GM21737 (cell line): ENCODE measurements at regions not wholly inside any gene's neighbourhood (a gene's known extent, or its start where the extent isn't known, plus 50 kb on each side); places are given as distances from the start of the nearest gene placed in this dataset.

ENCODE experiments used
- ATAC-seq: cut with Tn5 transposase; IDR thresholded peaks from one replicate; pipeline ENCODE4 v1.9.1; 2021; ENCODE audit warnings: mild to moderate bottlenecking, moderate library complexity; ENCODE audit not compliant: unreplicated experiment

DNA sequence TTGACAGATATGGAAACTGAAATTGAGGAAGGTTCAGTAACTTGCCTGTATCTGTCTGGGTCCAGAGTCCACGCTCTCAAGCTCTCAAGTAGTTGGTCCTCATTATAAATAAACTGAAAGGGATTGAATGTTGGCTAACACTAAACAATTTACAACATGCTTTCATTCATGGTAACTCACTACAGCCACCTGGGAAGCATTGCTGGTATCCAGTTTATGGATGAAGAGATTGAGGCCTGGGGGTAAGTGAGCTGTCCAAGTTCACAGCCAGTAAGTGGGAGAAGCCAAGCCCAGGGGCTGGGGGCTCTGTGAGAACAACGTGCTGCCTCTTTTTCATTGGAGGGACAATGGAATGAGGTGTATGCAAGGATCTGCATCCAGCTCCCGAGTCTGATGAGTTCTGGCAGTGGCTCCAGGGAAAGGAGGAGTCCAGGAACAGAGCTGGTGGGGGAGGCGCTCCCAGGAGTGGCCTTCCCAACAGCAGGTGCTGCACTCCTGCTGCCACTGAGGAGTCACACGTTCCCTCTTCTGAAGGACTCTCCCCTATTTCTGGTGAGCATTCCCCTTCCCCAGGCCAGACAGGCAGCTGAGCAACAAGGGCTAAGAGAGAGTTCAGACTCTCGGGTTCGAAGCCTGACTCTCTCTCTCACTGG lies 175.8 kb downstream of the CSNK2A3 start:
- ATAC-seq: no peak

DNA sequence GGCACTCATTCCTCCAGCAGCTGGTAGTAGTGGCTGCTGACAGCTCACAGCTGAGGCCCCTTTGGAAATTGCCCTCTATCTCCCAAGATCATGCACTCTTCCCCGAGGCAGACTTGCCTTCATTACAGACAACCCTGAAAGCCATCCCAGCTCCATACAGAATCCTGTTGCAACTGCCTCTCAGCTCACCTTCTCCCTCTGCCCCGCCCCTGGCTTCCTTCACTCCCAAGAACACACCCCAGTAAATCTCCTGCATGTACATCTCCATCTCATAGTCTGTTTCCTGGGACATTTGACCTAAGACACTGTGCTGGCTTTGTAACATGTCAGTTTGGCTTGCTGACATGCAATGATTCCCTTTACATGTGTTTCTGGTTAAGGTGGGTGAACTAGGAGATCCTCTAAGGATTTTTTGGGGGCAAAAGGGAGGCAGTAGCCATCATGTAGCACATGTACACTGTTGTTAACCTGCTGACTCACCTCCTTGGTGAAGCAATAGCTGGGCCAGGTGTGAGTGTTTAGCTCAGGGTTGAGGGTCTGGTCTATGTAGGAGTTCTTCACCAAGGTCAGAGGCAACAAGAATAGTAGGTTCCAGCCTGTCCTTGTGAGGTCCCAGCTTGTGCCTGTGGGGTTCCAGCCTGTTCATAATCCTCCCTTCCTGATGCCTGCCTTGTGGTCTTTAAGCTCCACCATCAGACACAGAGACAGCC lies 179.6 kb downstream of the CSNK2A3 start:
- no peak for ATAC-seq

- ATAC-seq: peak; percentile 84
Observed at GRCh38 chr11:11171854-11172253, 181.2 kb downstream of the CSNK2A3 start.

DNA sequence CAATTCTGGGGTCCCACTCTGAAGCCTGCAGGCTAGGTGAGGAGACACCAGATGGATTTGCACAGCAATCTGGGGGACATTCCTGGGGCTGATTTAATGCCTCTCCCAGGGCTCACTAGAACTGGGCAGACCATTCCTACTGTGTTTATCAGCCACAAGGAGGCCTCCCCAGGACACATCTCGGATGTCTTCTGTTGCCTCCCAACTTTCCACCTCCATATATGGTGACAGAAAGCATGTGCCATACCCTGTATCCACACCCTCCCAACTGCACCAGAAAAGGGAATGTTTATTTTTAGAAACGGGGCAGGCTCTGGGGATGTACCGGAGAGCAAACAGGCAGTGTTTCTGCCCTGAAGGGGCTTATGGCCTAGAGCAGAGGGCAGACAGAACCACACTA lies 181.8 kb downstream of the CSNK2A3 start:
- no peak for ATAC-seq

DNA sequence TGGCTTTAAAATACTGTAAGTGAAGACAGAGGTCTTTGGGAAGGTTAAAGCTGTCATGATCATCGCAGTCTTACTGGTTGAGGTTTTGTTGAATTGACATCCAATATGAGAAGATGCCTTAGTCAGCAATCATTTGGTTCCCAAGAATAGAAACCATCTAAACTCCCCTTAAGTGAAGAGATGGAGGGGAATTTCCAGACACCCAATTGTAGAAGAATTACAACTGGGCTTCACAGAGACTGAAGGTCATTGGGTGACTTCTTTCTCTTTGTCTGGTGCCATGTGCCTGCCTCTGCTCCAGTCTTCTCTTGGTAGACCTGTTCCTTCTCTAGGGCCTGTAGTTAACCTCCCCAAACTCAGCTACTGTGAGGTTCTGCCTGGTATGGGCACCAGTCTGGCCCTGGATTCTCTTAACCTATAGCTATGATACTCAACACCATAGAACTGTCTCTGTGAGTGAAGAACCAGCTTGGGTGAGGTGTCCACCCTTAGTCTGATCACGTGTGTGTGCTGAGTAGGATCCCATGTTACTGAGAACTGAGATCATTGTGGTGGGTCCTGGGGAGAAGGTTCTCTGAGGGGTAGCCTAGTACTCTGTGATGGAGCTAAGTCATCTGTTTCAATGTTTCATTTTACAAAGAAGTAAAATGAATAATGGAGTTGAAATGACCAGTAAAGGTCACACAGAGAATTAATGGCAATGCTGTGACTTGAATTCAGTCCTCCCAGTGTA lies 182.5 kb downstream of the CSNK2A3 start:
- no peak for ATAC-seq

DNA sequence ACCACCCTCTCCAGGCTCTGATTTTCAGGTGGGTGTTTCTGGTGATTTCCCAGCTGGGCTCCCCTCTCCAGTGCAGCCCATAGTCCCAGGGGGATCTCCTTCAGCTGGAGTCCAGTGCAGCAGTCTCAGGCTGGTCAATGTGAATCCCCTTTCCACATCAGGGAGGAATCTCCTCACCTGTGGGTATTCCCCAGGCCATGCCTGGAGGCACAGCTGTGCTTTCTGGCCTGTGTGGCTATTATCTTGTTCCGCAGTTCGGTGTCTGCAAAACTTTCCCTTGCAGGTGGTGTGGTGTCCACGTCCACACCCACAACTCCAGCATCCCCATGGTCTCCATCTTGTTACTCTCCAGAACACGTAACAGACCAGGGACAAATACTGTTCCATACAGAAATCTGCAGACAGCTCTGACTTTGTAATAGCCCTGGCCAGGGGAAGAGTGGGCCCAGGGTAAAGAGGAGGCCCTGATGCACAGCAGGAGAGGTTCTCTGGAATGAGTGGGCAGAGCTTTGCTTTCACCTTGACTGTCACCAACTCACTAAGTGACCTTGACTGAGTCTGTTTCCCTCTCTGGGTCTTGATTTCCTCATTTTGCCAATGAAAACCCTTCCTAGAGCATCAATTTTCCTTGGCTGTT lies 183.2 kb downstream of the CSNK2A3 start:
- no peak for ATAC-seq

GRCh38 chr11:11167806-11168205 lies 185.2 kb downstream of the CSNK2A3 start:
- ATAC-seq: no peak

- ATAC-seq: no peak
Observed at GRCh38 chr11:11164334-11164690, 188.7 kb downstream of the CSNK2A3 start.

DNA sequence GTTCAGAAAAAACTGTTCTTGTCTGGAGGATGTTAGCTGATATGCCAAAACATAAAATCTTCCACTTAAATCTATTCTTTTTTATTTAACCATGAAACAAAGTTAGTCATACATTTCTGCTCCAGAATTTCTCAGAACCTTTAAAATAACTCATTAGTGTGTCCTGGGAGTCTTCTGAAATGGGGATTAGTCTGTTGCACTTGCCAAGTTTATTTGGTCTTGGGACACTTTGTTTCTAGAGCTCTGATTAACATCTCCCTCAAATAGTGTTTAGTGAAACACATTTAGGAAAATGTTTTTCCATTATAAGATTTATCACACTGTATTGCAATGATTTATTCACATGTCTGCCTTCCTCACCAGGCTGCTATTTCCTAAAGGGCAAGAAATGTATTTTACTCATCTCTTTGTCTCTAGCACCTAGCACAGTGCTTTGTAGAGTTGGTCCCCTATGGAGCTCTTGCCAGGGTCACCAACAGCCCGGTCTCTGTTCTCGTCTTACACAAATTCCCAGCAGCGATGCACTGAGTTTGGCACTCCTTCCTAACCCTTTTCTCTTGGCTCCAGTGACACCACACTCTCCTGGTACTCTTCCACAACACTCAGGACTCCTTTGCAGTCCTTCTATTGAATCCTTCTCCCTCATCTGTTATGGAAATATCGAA lies 189.2 kb downstream of the CSNK2A3 start:
- ATAC-seq: no peak

DNA sequence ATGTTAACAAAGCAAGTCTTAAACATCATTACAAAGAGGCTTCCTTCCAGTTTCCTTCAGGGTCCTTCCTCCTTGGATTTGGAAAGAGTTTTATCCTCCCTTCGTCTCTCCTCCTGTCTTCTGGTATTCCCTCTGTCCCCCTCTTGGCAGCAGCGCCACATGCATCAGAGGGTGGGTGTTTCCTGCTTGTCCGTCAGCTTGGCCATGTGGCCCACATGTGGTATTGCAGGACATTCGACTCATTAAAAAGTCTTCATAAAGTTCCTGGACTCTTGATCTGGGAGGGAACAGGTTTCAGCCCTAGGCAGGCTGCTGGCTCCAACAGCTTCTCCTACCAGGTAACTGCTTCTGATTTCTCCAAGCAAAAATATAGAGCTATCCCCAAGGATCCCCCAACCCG lies 189.8 kb downstream of the CSNK2A3 start:
- ATAC-seq: no peak

- ATAC-seq: no peak
Observed at GRCh38 chr11:11157185-11157584, 195.9 kb downstream of the CSNK2A3 start.

- ATAC-seq: no peak
Observed at GRCh38 chr11:11155962-11156815, 196.9 kb downstream of the CSNK2A3 start.

GRCh38 chr11:11152877-11153276 lies 200.2 kb downstream of the CSNK2A3 start:
- no peak for ATAC-seq

DNA sequence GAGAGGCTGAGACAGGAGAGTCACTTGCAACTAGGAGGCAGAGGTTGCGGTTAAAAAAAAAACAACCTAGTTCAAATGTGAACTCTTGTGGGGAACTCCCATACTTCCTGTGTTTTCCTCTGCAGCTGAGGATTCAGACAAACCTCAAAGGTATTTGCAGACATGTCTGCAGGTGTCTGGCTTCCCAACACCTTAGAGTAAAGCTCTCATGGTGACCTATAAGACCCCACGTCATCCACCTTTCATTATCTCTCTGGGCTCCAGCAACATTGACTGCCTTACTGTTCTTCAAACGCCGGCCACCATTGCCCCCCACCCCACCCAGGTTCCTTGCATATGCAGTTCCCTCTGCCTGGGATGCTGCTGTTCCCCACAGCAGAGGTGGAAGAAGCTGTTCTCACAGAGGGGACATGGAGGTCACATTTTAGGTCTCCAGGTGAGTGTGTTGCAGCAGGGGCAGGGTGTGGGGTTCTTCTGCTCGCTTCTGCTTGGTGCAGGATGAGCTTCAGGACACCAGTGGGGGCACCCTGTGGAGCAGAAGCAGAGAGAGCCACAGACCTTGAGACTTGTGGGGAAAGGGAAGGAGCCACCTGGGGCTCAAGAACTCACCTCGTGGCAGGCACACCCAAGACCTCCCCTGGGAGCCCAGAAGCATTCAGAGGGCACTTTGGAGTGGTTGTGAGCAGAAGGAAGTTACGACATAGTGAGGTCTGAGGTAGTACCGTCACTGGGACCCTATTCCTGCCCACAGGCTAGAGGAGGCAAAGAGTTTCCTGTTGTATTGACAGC lies 203.2 kb downstream of the CSNK2A3 start:
- ATAC-seq: no peak

- ATAC-seq: no peak
Observed at GRCh38 chr11:11148596-11148995, 204.5 kb downstream of the CSNK2A3 start.

- no peak for ATAC-seq
Observed at GRCh38 chr11:11148104-11148509, 204.9 kb downstream of the CSNK2A3 start.

DNA sequence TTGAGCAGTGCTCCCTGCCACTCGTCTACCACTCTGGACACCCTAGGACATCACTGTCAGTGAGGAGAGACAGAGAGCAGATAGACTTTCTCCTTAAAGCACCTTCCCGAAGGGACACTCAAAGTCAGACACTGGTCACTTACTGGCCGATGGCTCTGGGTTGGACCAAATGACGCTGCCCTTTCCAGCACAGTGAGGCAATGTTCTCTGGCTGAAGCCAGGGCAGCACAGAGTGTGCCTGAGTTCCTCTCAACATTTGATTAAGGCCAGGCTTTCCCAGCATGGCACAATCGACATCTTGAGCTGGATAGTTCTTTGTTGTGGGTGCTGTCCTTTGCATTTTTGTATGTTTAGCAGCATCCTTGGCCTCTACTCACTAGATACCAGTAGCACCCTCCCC lies 206.2 kb downstream of the CSNK2A3 start:
- ATAC-seq: no peak

DNA sequence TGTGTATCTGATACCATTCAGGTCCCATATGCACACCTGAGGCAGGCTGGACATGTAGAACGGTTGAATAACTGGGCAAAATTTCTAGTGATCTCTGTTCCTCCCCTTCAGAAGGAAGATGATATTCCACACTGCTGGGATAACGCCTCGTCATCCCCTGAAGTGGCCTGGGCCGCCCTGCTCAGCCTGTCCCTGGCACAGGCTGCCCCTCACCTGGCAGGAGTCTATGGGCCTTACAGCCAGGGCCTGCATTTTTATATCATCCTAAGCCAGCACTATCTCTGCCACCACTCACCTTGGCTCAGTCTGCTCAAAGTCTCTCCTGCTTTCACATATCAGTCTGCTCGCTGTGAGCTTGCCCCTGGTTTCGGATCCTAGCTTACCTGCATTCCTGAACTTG lies 209.2 kb downstream of the CSNK2A3 start:
- no peak for ATAC-seq

DNA sequence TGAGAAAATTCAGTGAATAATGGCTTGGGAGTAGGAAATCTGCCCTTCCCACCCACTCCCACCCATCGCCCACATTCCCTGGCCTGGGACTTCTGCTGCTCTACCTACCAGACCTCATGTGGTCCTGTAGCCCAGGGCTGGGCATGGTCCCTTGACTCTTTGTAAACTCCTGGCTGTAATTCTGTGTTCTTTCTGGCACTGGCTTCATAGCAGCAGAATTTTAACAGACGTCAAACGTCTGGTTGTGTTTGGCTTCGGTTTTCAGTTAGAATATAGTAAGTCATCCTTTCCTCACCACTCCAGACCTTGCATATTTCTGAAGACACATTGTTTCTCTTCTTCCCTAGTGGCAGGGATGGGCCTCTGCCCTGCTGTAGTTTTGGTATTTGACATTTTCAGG lies 210.6 kb downstream of the CSNK2A3 start:
- no peak for ATAC-seq
